ENCODE measurements at regions not wholly inside any gene's neighbourhood (a gene's known extent, or its start where the extent isn't known, plus 50 kb on each side); places are given as distances from the start of the nearest gene placed in this dataset.

DNA sequence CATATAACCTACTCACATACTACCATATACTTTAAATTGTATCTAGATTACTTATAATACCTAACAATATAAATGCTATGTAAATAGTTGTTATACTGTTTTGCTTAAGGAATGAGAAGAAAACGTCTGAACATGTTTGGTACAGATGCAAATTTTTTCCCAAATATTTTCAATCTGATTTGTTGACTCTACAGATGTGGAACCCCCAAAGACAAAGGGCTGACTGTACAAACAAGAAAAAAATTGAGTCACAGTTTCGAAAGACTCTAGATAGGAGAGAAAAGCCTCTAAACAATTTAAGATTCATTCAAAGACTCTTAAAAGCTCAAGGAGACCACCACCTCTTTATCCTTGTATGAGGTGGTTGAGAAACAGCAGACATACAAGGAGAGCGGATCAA is 142.8 kb downstream of the SLC7A11 start:
- CTCF ChIA-PET = interaction anchor here (1.0 to 5.8 kb wide), 2 partner anchors 9 to 24 kb away, joined by 3 to 42 read pairs; no protein-coding TSS in a partner anchor
- 63% methylated on average over 3 of the region's 3 CpGs for WGBS (ENCODE audit: low lambda C conversion rate)
- POLR2A ChIA-PET = no interaction called here

DNA sequence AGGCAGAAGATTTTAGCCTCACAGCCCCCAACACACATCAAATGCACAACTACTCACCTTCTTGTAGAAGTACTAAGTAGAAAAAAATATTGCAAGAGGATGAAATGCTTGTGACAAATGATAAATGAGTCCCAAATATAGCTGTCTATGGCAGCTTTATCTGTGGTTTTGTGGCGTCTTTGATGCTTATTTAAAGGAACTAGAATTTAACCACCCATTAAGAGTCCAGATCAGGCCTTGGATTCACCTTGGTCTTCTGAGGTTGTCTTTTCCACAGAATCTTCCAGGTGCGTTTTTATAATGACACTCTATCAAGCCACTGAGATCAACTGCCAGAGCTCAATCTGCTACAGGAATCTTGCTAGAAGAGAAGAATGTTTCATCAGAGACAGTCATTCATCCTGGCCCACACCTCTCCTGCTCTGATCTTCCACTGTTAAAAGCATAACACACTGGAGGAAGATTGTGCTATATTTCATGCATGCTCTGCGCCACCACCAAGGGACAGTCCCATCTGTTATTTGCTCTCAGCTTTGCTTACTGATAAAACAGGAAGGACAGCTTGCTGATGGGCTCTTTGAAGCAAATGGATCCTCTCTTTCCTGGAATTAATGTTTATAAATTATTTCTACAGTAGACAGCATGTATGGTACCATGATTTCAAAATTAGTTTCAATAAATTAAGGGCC is 144.1 kb downstream of the SLC7A11 start:
- Histone ChIP-seq H3K27ac (ENCODE audit: low read depth in 2 of 2, low read length in 1 of 2) (no peak overlapping the region), H3K9me2 (no peaks in the 10 kb centered on the region), H2AFZ (ENCODE audit: low read depth) (no peak overlapping the region), H3K27me3 (ENCODE audit: insufficient read depth) (no peaks in the 10 kb centered on the region), H3K79me2 (ENCODE audit: insufficient read depth) (no peaks in the 10 kb centered on the region), H3K4me1 (ENCODE audit: control insufficient read depth in 1 of 2, insufficient read depth in 2 of 2, low read depth in 1 of 2, low read length in 1 of 2) (no peaks in the 10 kb centered on the region), H3K36me3 (replicated peaks in 1 of 2; ENCODE audit: control insufficient read depth in 1 of 2, insufficient read depth in 2 of 2, low read length in 1 of 2) (no peaks in the 10 kb centered on the region), H4K20me1 (ENCODE audit: insufficient read depth) (no peaks in the 10 kb centered on the region), H3K9ac (no peak overlapping the region), H3K9me3 (no peaks in the 10 kb centered on the region), H3K4me3 (ENCODE audit: low read depth in 2 of 2, low read length in 1 of 2) (no peak overlapping the region), H3F3A (replicated peaks; ENCODE audit: insufficient read depth) (no peaks in the 10 kb centered on the region), H3K4me2 (no peak overlapping the region)
- WGBS (ENCODE audit: low lambda C conversion rate) = 72% methylated on average over 3 of the region's 3 CpGs
- ChIA-PET CTCF (interaction anchor here (1.5 to 1.7 kb wide), 2 partner anchors 582 to 840 kb away, joined by 5 to 7 read pairs; no protein-coding TSS in a partner anchor), POLR2A (no interaction called here)
- no peak for TF ChIP-seq RXRA (IDR thresholded peaks at IDR 0.05; ENCODE audit: borderline replicate concordance, low read depth)
- TF ChIP-seq GABPA (IDR thresholded peaks at IDR 0.05; ENCODE audit: low read depth) = no peak
- TF ChIP-seq NFIC (IDR thresholded peaks at IDR 0.05; ENCODE audit: borderline replicate concordance) = no peak
- TF ChIP-seq, protein P1, sequence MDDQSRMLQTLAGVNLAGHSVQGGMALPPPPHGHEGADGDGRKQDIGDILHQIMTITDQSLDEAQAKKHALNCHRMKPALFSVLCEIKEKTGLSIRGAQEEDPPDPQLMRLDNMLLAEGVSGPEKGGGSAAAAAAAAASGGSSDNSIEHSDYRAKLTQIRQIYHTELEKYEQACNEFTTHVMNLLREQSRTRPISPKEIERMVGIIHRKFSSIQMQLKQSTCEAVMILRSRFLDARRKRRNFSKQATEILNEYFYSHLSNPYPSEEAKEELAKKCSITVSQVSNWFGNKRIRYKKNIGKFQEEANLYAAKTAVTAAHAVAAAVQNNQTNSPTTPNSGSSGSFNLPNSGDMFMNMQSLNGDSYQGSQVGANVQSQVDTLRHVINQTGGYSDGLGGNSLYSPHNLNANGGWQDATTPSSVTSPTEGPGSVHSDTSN (IDR thresholded peaks at IDR 0.05) = no peak
- TF ChIP-seq, protein P2, sequence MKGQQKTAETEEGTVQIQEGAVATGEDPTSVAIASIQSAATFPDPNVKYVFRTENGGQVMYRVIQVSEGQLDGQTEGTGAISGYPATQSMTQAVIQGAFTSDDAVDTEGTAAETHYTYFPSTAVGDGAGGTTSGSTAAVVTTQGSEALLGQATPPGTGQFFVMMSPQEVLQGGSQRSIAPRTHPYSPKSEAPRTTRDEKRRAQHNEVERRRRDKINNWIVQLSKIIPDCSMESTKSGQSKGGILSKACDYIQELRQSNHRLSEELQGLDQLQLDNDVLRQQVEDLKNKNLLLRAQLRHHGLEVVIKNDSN (IDR thresholded peaks at IDR 0.05; ENCODE audit: borderline replicate concordance, low read depth) = no peak
- TF ChIP-seq EP300 (IDR thresholded peaks at IDR 0.05; ENCODE audit: borderline replicate concordance in 1 of 2, low read depth in 1 of 2, low read length in 1 of 2) = no peak
- TF ChIP-seq, protein P3, sequence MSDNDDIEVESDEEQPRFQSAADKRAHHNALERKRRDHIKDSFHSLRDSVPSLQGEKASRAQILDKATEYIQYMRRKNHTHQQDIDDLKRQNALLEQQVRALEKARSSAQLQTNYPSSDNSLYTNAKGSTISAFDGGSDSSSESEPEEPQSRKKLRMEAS (IDR thresholded peaks at IDR 0.05; ENCODE audit: low read depth) = no peak
- TF ChIP-seq, protein P4, sequence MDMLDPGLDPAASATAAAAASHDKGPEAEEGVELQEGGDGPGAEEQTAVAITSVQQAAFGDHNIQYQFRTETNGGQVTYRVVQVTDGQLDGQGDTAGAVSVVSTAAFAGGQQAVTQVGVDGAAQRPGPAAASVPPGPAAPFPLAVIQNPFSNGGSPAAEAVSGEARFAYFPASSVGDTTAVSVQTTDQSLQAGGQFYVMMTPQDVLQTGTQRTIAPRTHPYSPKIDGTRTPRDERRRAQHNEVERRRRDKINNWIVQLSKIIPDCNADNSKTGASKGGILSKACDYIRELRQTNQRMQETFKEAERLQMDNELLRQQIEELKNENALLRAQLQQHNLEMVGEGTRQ (IDR thresholded peaks at IDR 0.05; ENCODE audit: borderline replicate concordance, low read depth, low read length) = no peak
- no peak for TF ChIP-seq TCF12 (IDR thresholded peaks at IDR 0.05)
- TF ChIP-seq RAD21 (IDR thresholded peaks at IDR 0.05; ENCODE audit: low read length) = no peak
- no peak for DNase-seq

More for the DNA sequence above, 142.8 kb downstream of the SLC7A11 start:
- Histone ChIP-seq H3K36me3 (replicated peaks in 1 of 2; ENCODE audit: control insufficient read depth in 1 of 2, insufficient read depth in 2 of 2, low read length in 1 of 2) (no peaks in the 10 kb centered on the region), H3K4me3 (ENCODE audit: low read depth in 2 of 2, low read length in 1 of 2) (no peak overlapping the region), H3K4me2 (no peak overlapping the region), H3K27ac (ENCODE audit: low read depth in 2 of 2, low read length in 1 of 2) (no peak overlapping the region), H3K9ac (no peak overlapping the region), H3K27me3 (ENCODE audit: insufficient read depth) (no peaks in the 10 kb centered on the region), H2AFZ (ENCODE audit: low read depth) (no peak overlapping the region), H3K9me3 (no peaks in the 10 kb centered on the region), H4K20me1 (ENCODE audit: insufficient read depth) (no peaks in the 10 kb centered on the region), H3K9me2 (no peaks in the 10 kb centered on the region), H3K4me1 (ENCODE audit: control insufficient read depth in 1 of 2, insufficient read depth in 2 of 2, low read depth in 1 of 2, low read length in 1 of 2) (no peaks in the 10 kb centered on the region; a peak in 1 of 4 replicates), H3K79me2 (ENCODE audit: insufficient read depth) (no peaks in the 10 kb centered on the region), H3F3A (replicated peaks; ENCODE audit: insufficient read depth) (no peaks in the 10 kb centered on the region)
- no peak for DNase-seq
- no peak for TF ChIP-seq EP300 (IDR thresholded peaks at IDR 0.05; ENCODE audit: borderline replicate concordance in 1 of 2, low read depth in 1 of 2, low read length in 1 of 2)
- TF ChIP-seq, protein P5, sequence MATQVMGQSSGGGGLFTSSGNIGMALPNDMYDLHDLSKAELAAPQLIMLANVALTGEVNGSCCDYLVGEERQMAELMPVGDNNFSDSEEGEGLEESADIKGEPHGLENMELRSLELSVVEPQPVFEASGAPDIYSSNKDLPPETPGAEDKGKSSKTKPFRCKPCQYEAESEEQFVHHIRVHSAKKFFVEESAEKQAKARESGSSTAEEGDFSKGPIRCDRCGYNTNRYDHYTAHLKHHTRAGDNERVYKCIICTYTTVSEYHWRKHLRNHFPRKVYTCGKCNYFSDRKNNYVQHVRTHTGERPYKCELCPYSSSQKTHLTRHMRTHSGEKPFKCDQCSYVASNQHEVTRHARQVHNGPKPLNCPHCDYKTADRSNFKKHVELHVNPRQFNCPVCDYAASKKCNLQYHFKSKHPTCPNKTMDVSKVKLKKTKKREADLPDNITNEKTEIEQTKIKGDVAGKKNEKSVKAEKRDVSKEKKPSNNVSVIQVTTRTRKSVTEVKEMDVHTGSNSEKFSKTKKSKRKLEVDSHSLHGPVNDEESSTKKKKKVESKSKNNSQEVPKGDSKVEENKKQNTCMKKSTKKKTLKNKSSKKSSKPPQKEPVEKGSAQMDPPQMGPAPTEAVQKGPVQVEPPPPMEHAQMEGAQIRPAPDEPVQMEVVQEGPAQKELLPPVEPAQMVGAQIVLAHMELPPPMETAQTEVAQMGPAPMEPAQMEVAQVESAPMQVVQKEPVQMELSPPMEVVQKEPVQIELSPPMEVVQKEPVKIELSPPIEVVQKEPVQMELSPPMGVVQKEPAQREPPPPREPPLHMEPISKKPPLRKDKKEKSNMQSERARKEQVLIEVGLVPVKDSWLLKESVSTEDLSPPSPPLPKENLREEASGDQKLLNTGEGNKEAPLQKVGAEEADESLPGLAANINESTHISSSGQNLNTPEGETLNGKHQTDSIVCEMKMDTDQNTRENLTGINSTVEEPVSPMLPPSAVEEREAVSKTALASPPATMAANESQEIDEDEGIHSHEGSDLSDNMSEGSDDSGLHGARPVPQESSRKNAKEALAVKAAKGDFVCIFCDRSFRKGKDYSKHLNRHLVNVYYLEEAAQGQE (IDR thresholded peaks at IDR 0.05; ENCODE audit: low read depth, low read length) = no peak
- TF ChIP-seq RCOR1 (IDR thresholded peaks at IDR 0.05; ENCODE audit: low read length) = no peak
- TF ChIP-seq, protein P2 (IDR thresholded peaks at IDR 0.05; ENCODE audit: borderline replicate concordance, low read depth) = no peak
- TF ChIP-seq GATA2 (CRISPR knock-in tag; IDR thresholded peaks at IDR 0.05) = no peak
- no peak for TF ChIP-seq MEF2A (IDR thresholded peaks at IDR 0.05; ENCODE audit: borderline replicate concordance, low read depth)
- no peak for TF ChIP-seq TEAD4 (IDR thresholded peaks at IDR 0.05; ENCODE audit: borderline replicate concordance, insufficient read depth)
- no peak for TF ChIP-seq ELF1 (IDR thresholded peaks at IDR 0.05)
- TF ChIP-seq YY1 (IDR thresholded peaks at IDR 0.05; ENCODE audit: low read depth) = no peak
- no peak for TF ChIP-seq CHD2 (IDR thresholded peaks at IDR 0.05; ENCODE audit: low read length, partially characterized antibody)
- no peak for TF ChIP-seq RAD21 (IDR thresholded peaks at IDR 0.05; ENCODE audit: low read length)
- no peak for TF ChIP-seq TAF1 (IDR thresholded peaks at IDR 0.05; ENCODE audit: borderline replicate concordance, low read depth, low read length)
